ENCODE measurements at regions not wholly inside any gene's neighbourhood (a gene's known extent, or its start where the extent isn't known, plus 50 kb on each side); places are given as distances from the start of the nearest gene placed in this dataset.

DNA sequence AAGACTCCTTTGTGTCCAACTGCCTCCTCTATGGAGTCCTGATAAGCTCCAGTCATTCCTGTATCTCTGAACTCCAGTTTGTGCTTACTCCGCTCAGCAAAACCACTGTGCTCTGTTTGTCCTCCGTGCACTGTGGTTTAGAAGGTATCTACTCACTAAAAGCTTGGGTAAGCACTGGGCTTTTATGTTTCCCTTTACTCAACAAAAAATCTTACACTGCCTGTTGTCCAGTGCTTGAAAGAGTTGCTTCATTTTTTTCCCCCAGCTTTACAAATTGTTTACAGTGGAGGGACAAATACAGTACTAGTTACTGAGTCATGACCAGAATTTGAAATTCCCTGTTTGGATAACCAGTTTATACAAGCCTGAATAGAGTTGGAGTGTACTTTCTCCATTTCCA is 545.3 kb upstream of the FAT1 start:
- Histone ChIP-seq H3K4me3 (replicated peaks; ENCODE audit: insufficient read depth, low read length) (no peak overlapping the region), H3K27ac (replicated peaks) (no peak overlapping the region), H3K27me3 (ENCODE audit: insufficient read depth, poor library complexity, severe bottlenecking) (no peaks in the 10 kb centered on the region)
- TF ChIP-seq REST (IDR thresholded peaks at IDR 0.05; ENCODE audit: insufficient replicate concordance, low read depth) (no peak), CTCF (IDR thresholded peaks at IDR 0.05; ENCODE audit: insufficient read depth, low read length) (no peak)
- no peak for DNase-seq (ENCODE audit: low read depth in 1 of 2, low spot score in 1 of 2)

DNA sequence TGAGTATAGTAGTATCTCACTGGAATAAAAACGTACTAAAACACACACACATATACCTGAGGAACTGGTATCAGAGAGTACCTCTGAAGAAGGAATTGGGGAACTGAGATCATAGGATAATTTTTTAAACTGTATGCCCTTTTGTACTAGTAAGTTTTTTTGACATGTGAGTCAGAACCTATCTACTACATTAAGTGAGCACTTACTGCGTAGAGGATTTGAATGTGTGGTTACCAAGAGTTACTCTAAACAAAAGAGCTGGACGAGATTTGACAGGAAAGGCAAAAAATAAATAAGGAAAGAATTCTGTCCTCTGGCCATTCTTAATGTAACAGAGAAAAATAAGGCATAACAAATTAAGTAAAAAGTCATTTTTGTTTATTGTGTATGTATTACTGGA is 546.5 kb upstream of the FAT1 start:
- DNase-seq (ENCODE audit: low read depth in 1 of 2, low spot score in 1 of 2), result no peak
- no peak overlapping the region for H3K27ac ChIP-seq (replicated peaks)
- TF ChIP-seq SPI1 (IDR thresholded peaks at IDR 0.05; ENCODE audit: borderline replicate concordance, low read depth) (no peak), POLR2AphosphoS5 (IDR thresholded peaks at IDR 0.05; ENCODE audit: low read depth) (no peak), CTCF (IDR thresholded peaks at IDR 0.05; ENCODE audit: insufficient read depth, low read length) (no peak), REST (IDR thresholded peaks at IDR 0.05; ENCODE audit: insufficient replicate concordance, low read depth) (no peak)
- H3K4me3 ChIP-seq (replicated peaks; ENCODE audit: insufficient read depth, low read length), result no peak overlapping the region
- no peaks in the 10 kb centered on the region for H3K27me3 ChIP-seq (ENCODE audit: insufficient read depth, poor library complexity, severe bottlenecking)

DNA sequence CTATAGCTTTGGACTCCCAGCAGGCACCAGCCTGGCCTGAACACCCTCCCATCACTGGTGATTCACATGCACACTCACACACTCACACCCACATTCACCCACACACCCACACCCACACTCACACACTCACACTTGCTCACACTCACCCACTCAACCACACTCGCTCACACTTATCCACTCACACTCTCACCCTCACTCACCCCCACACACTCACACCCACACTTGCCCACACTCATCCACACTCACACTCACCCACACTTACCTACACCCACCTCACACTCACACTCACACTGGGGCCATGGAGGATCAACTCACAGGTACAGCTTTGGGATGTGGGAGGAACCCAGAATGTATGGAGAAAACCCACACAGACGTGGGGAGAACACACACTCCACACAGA is 548.2 kb upstream of the FAT1 start:
- no peak overlapping the region for H3K27ac ChIP-seq (replicated peaks)
- TF ChIP-seq POLR2AphosphoS5 (IDR thresholded peaks at IDR 0.05; ENCODE audit: low read depth) (no peak), REST (IDR thresholded peaks at IDR 0.05; ENCODE audit: insufficient replicate concordance, low read depth) (no peak), GABPA (IDR thresholded peaks at IDR 0.05; ENCODE audit: low read depth) (no peak), SPI1 (IDR thresholded peaks at IDR 0.05; ENCODE audit: borderline replicate concordance, low read depth) (no peak), CTCF (IDR thresholded peaks at IDR 0.05; ENCODE audit: insufficient read depth, low read length) (no peak)
- no peaks in the 10 kb centered on the region for H3K27me3 ChIP-seq (ENCODE audit: insufficient read depth, poor library complexity, severe bottlenecking)
- DNase-seq (ENCODE audit: low read depth in 1 of 2, low spot score in 1 of 2), result no peak
- no peak overlapping the region for H3K4me3 ChIP-seq (replicated peaks; ENCODE audit: insufficient read depth, low read length)
